HG02588 (cell line): ENCODE measurements at regions not wholly inside any gene's neighbourhood (a gene's known extent, or its start where the extent isn't known, plus 50 kb on each side); places are given as distances from the start of the nearest gene placed in this dataset.

Experiments used
- ATAC-seq: cut with Tn5 transposase; IDR thresholded peaks from one replicate; pipeline ENCODE4 v1.9.1; 2021; ENCODE audit warnings: mild to moderate bottlenecking, moderate library complexity; ENCODE audit not compliant: unreplicated experiment

DNA sequence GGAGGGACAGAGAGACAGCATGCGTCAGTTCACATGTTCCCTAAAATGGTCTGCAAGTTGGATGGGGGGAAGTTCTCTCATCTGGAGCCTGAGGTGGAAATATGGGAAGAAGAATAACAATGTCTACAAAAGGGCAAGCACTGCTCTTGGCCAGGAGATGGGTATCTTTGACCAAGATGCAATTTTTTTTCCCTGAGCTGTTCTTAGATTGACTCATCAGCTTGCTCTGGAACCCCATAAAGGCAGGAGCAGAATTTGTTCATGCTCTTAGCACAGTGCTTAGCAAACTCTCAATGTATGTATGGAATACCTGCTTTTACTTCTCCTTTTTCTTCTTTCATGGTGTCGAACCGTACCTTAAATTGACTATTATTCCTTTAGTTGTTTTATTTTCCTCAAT is 90.5 kb upstream of the ZNF827 start:
- ATAC-seq, result peak; percentile 60

DNA sequence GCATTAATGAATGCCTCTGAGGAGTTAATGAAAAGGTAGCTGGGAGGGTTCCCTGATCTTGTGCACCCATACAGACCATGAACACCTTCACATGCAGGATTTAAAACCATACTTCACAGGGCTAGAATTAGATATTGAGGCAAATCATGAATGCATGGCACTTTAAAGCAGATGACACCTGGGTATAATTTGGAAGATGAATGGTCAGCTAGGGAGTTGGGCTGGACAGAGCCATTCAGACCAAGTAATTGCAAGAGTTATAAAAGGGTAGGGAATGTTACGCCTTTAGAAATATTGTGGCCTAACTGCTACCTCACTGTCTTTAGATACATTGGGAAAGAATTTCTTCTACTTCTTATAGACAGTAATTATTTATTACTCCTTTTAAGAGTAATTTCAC is 89.1 kb upstream of the ZNF827 start:
- no peak for ATAC-seq

DNA sequence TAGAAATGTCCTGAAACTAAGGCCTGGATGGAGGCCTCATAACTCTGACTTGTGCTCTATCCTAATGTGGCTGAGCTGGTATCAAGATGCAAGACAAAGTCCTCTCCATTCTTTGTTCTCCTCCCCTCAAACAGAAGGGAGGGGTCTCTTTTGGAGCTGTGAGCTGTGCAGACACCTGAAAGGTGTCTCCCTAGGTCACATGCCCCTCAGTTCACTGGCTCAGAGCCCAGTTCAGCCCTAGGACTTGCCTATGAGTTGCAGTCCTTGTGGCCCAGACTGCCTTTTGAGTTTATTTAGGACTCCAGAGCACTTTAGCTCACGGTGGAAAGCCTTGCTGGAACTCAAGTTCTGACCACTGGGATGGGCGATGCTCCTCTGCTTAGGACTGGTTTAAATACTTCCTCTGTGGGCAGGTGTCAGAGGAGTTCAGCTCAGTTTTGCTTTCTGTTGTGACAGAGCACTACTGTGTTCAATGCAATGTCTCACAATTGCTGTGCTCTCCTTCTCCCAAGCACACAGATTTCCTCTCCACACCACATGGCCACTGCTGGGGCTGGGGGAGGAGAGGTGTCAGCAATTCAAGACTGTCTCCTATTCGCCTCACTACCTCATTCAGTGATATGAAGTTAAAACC is 84.8 kb upstream of the ZNF827 start:
- ATAC-seq, result peak; percentile 99

DNA sequence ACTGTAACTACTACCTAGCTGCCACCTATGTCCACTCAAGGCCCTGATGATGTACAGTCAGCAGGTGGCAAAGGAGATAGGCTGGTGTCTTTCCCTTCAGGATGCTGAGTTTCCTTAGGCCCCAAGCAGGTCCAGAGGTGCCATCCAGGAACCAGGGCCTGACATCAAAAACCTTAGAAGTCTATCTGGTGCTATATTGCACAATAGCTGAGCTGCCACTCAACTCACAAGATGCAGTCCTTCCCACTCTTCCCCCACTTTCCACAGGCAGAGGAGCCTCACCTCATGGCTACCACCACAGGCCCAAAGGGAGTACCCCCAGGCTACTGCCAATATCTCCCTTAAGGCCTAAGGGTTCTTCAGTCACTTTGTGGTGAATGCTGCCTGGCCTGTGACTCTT is 83.9 kb upstream of the ZNF827 start:
- ATAC-seq, result no peak

DNA sequence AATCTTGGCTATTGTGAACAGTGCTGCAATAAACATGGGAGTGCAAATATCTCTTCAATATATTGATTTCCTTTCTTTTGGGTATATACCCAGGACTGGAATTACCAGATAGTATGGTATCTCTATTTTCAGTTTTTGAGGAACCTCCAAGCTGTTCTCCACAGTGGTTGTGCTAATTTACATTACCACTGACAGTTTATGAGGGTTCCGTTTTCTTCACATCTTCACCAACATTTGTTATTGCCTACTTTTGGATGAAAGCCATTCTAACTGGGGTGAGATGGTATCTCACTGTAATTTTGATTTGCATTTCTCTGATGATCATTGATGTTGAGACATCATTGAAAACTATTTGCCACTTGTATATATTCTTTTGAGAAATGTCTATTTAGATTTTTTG is 79.6 kb upstream of the ZNF827 start:
- ATAC-seq, result no peak

DNA sequence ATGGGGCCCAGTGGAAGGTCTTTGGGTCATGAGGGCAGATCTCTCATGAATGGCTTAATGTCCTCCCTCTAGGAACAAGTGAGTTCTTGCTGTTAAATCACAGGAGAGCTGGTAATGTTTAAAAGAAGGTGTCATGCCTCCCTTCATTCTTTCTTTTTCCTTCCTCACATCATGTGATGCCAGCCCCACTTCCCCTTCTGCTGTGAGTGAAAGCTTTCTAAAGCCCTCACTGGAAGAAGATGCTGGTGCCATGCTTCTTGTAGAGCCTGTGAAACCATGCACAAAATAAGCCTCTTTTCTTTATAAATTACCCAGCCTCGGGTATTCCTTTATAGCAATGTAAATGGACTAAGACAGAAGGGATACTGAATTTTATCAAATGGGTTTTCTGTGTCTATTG is 66.1 kb upstream of the ZNF827 start:
- no peak for ATAC-seq

DNA sequence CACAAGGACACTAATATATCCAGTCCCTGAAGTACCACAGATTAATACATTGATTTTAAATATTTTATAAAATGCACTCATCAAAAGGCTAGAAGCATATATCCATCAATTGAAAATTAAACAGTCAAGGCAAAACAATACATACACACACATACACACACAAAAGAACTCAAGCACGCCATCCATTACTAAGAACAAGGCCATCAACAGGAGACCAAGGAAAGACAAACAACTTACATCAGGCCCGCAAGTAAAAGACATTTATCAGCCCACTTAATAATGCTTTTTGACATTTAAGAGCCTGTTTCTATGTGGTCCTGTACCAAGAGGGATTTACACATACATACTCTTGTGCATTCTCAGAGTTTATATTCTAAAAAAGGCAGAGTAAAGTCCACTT is 50.0 kb upstream of the ZNF827 start:
- ATAC-seq, result no peak
